Activated CD4-positive, alpha-beta T cell treated with anti-CD3 and anti-CD28 coated beads, Interleukin-2, amount 50 U/mL, for 1 hour (primary cell): ENCODE measurements at regions not wholly inside any gene's neighbourhood (a gene's known extent, or its start where the extent isn't known, plus 50 kb on each side); places are given as distances from the start of the nearest gene placed in this dataset.

Experiments
- DNase-seq: peaks from one replicate; pipeline ENCODE4 v3.0.0-alpha.2; 2020

DNA sequence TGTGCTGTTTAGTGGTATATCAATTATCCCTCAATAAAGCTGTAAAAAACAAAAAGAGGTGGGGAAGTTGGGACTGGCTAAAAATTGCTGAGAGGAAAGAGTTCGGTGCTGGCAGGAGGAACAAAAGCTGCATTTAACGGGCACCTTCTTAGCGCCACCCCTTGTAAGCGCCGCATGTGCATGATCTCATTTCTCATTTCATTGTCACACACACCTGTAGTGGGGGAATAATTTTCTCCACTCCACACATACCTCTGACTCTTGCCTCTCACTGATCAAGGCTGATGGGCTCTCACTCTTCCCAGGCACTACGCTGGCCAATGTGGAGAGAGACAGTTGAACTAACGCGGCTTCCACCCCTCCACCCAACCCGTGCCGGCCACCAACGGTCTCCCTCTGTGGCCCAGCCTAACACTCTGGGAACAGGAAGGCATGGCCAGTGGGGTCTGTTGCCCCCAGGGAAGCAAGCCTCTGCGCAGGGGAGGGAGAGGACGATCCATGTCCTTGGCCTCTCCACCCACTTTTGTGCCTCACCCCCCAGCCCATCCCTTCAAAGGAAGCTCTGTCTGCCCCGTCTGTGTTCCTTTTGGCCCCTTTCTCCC lies 186.7 kb upstream of the SYT13 start:
- DNase-seq = no peak

- no peak for DNase-seq
These were observed 185.1 kb upstream of the SYT13 start for GRCh38 chr11:45471266-45471665.

DNA sequence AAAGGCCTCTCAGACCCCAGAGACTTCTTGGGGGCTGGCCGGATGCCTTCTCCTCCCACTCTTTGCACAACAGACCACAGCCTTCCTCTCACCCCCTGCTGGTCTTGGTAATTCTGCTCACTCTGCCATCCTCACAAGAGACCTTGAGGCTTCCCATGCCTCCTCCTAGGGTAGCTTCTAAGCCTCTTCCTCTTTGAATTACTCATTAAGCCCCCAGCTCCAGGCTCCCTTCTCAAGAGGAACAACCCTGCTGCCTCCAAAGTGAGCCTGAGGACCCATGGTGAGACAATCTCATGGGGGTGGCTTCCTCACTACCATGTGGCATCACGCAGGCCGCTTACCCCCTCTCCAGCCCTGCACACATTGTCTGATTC lies 184.6 kb upstream of the SYT13 start:
- DNase-seq = no peak

DNA sequence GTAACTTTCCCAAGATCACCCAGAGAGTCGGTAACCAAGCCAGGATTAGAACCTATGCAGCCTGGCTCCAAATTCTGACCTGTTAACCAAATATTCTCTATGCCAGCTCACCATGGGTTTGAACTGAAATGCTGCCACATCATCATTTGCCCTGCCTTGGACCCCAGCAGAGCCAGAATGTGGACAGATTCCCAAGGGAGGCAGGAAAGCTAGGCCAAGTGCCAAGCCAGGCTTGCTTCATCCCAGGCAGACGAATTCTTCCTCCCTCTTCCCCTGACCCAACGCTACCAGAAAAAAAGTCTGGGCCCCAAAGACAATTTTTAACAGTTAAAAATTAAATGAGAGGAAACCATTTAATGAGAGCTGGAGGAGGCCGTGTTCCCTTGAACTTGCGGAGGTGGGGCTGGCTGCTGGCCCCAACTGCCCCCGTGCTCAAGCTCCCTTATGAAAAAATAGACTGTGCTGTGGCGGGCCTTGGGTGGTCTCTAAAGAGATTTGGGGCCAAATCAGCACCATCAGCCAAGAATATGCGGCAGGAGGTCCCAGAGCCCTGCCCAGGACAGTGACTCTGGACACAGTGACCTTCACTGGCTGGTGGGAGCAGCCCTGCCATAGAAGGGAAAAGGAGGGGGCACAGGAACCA lies 184.1 kb upstream of the SYT13 start:
- DNase-seq = no peak

DNA sequence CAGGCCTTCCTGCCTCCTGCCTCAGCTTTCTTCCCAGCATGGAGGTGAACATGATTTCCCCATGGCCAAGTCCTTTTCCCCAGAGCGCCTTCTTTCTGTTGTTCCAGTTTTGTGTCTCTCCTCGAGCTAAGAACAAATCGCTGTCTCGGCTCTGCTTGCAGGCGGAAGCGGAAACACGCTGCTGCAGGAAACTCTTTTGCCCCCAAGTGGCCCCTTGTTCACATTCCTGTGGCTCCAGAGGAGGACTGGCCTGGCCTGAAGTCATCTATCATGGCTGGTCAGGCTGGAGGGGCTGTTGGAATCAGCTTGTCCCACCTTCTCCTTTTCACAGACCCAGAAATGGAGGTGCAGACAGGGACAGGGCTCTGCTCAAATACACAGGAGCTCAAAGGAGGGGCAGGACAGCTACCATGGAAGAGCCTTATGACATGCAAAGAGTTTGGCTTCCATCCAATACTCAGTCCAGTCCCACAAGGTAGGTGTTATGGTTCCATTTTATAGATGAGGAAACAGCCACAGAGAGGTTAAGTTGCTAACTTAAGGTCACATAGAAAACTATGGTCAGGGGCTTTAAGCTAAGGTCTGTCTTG lies 182.2 kb upstream of the SYT13 start:
- no peak for DNase-seq

DNA sequence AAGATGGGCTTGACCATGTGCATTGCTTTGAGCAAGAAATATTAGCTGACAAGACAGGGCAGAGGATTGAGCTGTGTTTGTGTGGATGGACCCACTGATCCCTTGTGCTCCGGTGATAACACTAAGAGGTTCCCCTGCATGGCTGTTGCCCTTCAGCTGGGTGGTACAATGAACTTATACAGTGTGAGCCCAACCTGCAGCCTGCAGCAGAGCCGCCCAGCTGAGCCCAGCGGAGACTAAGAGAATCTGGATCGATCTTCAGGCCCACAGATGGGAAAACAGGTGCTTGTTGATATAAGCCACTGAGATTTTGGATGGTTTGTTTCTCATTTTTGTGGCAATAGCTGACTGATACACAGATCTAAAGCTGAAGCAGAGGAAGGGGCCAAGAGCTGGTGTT lies 177.4 kb upstream of the SYT13 start:
- no peak for DNase-seq

GRCh38 chr11:45461514-45461913 lies 175.4 kb upstream of the SYT13 start:
- DNase-seq = no peak

DNA sequence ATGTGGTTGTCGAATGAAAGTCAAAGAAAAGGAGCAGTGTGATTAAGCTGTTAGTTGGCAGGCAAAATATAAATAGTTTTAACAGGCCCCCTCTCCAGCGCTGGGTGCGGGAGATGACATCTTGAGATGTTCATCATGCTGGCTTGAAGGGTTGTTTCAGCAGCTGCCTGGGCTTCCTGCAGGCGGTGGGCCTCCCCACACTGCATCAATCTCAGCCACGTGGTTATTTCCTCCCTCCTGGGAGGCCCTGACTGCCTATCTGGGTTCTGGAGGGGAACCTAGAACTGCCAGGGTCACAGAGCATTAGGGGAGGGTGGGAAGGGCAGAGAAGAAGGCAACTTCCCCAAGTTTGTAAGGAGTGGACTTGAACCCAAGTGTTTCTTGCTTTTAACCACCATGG lies 173.3 kb upstream of the SYT13 start:
- no peak for DNase-seq

- DNase-seq = no peak
These were observed 172.1 kb upstream of the SYT13 start for GRCh38 chr11:45458269-45458668.

DNA sequence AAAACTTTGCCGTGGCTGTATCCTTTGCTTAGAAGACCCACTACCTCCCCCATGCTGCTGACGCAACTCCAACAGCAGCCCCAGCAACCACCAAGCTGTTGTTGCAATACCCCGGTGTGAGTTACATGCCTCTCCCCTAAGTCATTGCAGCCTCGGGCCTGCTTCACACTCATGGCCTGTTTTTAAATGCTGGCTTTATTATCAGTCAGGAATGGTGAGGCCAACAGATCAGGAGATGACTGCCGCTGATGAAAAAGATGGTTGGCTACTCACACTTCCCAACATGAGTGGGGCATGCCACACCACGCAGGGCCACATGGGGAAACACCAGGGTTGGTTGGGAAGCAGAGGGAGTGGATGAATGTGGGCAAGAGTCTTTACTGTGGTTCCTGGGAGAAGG lies 171.5 kb upstream of the SYT13 start:
- no peak for DNase-seq

DNA sequence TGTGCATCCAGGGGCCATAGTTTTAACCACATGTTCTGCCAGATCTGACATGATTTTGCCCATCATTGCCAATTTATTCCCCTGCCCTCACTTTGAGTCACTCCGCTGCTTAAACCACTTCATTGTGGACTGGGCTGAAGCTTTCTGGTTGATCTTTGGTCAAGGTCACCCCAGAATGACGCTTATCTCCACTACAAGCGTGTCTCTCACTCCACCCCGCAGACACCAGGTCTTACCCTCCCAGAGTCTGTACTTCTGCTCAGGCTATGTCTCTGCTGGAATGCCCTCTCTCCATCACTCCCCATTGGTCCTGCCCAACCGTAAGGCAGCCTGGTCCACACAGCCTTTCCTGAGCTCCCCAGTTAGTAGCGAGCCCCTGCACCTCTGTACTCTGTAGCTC lies 170.5 kb upstream of the SYT13 start:
- DNase-seq = no peak

- no peak for DNase-seq
These were observed 169.4 kb upstream of the SYT13 start for GRCh38 chr11:45455536-45455935.

DNA sequence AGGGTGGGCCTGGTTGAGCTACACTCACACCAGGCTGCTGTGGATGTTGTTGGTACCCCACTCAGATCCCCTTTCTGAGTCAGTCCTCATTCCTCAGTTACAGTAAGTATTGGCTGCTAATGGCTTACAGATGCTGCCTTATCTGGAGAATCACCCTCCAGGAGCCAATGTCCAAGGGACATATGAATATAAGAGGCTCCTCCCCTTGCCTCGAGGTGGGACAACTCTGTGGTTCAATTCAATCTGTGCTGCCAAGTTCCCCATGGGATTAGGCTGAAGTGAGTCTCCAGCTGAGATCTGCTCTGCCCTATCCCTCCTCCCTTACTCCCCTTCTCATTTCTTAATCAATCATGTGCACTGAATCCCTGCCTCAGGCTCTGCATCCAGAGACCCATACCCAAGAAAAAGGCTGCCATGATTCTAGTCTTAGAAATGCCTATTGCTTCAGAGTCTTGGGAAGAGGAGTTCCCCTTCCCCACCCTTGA lies 168.8 kb upstream of the SYT13 start:
- DNase-seq = no peak

GRCh38 chr11:45453721-45454120 lies 167.6 kb upstream of the SYT13 start:
- DNase-seq = no peak

DNA sequence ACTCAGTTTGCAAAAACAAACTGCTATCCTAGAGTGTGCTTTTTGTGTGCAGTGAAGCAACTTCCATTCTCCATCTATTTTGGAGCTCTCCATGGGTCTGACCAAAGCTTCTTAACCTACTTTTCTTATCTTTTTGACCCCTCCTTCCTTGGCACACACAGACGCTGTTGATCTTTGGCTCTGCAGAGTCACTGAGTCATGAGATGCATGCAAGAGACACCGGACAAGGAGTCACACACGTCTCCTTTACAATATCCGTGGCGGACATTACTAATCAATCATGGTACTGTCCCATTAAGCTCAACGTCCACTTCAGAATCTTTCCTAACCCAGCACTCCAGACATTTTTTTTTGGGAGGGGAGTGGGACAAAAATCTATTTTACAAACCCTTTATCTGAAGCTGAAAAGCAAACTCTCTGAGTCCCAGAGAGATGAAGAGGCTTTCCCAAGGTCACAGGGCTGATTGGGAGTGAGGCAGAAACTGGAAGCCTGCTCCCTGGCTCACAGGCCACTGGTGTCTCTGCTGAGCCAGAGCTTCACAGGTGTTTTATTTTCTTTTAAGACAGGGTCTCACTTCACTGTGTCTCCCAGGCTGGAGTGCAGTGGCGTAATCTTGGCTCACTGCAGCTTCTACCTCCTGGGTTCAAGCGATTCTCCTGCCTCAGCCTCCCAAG lies 165.8 kb upstream of the SYT13 start:
- no peak for DNase-seq

DNA sequence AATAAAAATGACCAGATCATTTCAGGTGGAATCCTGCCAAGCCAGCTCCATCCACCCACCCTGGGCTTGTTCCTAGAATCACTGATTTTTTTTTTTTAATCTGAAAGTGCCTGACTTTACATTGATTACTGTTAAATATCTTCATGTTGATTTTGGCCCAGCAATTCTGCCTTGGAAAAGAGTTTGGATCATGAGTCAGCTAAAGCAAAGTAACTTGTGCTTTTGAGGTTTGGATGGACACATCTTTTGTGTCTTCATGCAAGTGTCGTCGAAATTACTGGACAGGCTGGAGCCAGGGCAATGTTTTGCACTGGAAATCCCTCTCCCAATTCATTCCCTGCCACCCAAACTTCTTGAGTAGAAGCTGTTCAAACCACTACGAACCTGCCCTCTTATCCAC lies 164.0 kb upstream of the SYT13 start:
- no peak for DNase-seq

- no peak for DNase-seq
These were observed 163.0 kb upstream of the SYT13 start for GRCh38 chr11:45449036-45449601.

DNA sequence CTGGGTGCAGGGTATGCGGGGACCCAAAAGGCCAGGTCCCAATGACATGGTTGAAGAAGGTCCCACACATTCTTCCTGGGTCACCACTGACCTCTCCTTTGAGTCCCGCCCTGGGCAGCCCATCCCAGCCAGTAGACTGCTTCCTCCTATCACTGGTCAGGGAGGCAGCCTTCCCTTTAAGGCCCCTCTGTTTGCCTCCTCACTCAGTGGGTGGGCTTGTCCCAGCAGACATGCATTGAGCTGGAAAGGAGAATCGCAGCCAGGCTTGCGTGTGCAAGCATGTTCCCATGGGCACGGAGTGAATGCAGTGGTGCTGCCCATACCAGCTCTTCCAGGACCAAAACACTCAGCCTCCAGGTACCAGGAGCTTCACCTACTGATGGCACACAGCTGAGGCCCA lies 162.4 kb upstream of the SYT13 start:
- no peak for DNase-seq

DNA sequence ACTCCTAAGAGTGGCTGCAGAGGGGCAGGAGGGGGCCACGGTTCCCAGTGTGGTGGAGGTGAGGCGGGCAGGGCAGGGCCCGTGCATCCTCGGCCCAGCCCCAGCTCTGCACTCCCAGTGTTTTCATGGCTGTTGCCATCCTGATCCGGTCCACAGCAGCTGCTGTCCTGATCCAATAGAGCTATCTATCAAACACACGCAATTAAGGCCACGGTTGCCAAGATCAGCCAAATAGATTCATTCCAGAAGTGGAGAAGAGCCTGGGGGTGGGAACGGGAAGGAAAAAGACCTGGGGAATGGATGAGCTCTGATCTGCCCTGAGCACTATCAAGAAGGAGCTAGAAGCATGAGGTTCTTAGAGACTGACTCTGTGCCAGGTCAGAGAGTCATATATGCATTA lies 160.9 kb upstream of the SYT13 start:
- DNase-seq = no peak

- no peak for DNase-seq
These were observed 160.3 kb upstream of the SYT13 start for GRCh38 chr11:45446434-45446833.

DNA sequence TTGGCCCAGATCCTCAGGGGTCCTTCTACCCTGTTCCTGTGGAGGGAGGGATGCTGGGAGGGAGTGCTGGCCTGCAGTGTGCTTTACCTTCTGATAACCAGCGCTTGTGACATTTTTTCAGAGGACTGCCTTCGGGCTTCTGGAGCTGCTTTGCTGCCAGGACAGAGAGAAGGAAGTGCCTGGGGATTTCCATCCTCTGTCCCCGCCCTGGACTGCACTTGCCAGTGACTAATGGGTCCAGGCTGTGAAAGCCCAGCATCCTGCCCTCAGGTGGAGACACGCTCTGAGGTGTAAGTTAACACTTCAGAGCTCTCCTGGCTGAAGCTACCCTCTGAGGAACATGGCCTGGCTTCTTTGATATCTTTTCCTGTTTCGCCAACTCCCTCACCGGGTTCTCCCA lies 158.7 kb upstream of the SYT13 start:
- no peak for DNase-seq

- no peak for DNase-seq
These were observed 154.0 kb upstream of the SYT13 start for GRCh38 chr11:45440111-45440510.

DNA sequence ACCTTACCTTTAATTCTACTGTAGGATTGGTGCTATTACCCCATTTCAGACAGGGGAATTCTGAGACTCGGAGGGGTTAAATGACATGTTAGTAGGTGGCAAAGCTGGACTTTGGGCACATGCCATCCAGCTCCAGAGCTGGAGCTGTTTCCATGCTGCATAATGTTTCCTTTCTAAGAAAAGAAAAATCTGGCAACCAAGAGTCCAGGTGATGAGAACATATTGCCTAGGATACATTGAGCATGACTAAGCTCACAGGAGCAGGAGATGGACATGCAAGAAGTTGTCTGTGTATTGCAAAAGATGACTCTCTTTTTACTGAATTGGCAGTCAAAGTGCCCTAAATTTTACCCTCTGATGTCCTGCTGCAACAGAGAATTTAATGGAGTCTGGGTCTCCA lies 150.8 kb upstream of the SYT13 start:
- DNase-seq = no peak

DNA sequence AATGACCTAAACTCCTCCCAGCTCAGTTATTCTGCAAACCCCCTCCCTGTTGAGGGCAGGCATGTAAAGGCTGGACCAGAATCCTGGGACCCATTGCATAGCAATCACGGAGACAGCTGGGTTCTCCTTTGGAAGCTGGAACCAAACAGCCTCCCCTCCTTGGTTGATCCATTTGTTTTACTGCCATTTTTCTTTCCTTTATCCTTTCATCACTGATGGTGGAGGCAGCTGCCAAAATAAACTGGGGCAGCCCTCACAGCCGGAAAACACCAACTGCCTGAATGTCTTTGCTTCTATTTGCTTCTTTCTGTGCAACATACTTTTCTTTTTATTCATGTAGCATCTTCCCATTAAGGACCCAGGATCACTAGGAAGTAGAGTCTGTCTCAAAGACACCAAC lies 150.0 kb upstream of the SYT13 start:
- DNase-seq = no peak
